ENCODE measurements at regions not wholly inside any gene's neighbourhood (a gene's known extent, or its start where the extent isn't known, plus 50 kb on each side); places are given as distances from the start of the nearest gene placed in this dataset.
"Not testable (repeated sequence)": the region's sequence is repeated elsewhere in the genome, so short reads cannot be mapped to it uniquely, and the experiment has no call there.

DNA sequence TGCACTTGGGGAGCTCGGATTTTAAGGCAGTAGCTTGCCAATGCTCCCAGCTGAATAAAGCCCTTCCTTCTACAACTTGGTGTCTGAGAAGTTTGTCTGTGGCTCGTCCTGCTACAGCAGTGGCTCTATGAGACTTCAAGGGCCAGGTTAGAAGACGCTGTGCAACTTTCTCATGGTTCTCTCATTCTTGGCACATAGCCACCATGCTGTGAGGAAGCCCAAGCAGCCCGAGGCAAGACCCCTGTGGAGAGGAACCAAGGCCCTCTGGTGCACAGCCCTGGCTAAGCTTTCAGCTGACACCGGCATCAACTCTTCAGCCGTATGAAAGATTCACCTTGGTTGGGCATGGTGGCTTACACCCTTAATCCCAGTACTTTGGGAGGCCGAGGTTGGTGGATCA lies 116.9 kb upstream of the EEF2KMT start:
- ChIA-PET CTCF (no interaction called here), POLR2A (no interaction called here)

DNA sequence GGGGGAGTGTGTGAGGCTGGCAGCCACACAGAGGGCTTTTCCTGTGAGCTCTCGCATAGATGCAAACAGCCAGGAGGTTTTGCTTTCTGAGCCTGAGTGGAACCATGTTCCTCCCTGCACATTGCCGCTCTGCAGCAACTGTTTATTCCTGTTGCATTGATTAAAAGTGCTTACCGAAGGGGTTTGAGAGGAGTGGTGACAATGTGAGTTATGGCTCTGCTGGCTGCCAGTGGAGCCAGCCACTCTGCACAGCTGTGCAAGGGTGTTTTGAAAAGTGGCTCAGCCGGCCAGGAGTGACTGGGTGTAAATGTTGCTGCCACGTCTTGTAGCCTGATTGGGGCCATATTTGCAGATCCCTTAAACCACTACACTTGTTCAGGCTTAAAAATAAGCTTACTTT lies 114.9 kb upstream of the EEF2KMT start:
- CTCF ChIA-PET, POLR2A ChIA-PET: not testable (repeated sequence)

DNA sequence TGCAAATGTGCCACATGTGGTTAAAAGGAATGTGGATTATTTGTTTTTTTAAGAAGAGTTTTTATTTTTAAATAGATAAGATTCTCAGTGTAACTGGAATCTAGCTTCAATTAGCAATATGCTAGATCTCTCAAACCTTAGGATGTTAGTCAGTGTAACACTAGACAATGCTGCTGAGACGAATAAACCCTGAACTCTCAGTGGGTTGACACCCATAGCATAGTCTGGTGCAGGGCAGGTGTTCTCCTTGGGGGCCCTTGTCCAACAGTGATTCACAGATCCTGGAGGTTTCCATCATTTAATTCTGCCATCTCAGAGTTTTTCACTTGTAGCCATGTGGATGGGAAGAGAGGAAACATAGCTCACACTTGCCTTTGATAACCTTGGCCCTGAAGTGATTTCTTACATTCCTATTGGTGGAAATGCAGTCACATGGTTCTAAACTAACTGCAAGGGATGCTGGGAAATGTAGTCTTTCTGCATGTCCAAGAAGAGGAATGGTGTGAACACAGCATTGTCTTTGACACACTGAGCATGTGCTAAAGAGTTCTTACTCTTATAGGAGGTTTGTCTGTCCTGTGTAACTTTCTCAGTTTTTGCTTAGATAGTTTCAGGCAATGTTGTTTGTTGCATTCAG lies 110.4 kb upstream of the EEF2KMT start:
- CTCF ChIA-PET, POLR2A ChIA-PET: not testable (repeated sequence)

DNA sequence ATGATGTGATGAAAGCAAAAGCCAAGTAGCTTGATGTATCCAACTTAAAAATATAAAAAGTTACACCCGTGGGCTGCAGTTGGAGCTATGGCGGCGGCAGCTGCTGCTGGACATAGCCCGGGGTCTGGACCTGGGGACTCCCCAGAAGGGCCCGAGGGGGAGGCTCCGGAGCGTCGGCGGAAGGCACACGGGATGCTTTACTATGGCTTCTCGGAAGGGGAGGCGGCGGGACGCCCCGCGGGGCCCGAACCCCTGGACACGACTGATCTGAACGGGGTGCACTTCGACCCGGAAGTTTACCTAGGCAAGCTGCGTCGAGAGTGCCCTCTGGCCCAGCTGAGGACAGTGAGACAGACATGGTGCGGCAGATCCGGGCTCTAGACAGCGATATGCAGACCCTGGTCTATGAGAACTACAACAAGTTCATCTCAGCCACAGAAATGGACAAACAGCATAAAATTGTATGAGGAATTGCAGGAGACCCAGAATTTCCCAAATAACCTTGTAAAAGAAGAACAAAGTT lies 109.5 kb upstream of the EEF2KMT start:
- ChIA-PET CTCF (no interaction called here), POLR2A (no interaction called here)

DNA sequence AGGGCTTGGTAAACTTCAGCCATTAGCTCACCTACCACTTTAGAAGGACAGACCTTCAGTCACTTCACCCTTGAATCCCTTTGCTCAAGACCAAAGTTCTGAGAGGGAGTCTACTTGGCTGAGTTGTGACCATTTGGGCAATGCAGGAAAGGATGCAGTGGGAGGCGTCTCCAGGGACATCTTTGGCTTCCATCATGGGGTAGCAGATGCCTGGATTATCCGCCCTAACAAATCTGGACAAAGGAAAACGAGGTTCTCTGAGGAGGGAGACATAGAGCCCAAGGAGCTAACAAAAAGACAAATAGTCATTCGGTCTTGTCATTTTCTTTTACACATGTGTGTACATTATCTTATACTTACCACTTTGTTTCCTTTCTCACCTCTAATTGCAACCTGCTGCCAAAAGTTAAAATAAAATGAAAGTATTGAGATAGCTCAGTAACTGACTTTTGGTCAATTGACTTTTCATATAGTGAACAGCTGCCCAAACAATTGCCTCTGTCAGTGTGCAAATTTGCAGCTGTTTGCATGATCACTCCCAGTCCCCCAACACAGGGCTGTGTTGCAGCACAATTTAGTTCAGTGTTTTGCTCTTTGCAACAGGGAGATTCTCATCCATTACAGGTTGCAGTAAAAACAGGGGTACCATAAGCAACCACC lies 108.9 kb upstream of the EEF2KMT start:
- ChIA-PET POLR2A (no interaction called here), CTCF (no interaction called here)

DNA sequence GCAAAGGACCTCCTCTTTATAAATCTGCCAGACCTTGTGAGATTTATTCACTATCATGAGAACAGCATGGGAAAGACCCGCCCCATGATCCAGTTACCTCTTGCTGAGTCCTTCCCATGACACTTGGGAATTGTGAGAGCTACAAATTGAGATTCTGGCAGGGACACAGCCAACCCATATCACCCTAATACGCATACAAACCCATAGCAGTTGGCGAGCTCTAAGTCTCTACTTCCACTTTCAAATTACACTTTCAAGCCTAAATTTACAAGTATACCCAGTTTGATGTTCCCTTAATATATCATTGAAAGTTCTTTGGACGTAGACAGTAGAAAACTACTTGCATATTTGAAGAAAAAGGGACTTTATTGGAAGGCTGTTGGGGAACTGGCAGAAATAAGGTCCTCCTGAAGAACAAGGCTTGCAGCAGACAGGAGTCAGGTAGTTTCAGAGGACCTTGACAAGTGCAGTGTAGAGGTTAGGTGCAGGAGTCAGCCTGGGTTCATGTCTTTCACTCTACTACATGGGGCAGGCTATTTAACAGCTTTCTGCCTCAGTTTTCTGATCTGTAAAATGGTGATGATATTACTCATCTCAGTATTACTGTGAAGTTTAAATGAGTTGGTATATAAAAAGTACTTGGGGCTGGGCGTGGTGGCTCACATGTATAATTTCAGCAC lies 107.9 kb upstream of the EEF2KMT start:
- ChIA-PET CTCF (no interaction called here), POLR2A (no interaction called here)

DNA sequence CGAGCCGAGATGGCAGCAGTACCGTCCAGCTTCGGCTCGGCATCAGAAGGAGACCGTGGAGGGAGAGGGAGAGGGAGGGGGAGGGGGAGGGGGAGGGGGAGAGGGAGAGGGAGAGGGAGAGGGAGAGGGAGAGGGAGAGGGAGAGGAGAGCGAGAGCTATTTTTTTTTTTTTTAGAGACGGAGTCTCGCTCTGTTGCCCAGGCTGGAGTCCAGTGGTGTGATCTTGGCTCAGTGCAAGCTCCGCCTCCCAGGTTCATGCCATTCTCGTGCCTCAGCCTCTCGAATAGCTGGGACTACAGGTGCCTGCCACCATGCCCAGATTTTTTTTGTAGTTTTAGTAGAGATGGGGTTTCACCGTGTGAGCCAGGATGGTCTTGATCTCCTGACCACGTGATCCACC lies 106.1 kb upstream of the EEF2KMT start:
- CTCF ChIA-PET, POLR2A ChIA-PET: not testable (repeated sequence)

DNA sequence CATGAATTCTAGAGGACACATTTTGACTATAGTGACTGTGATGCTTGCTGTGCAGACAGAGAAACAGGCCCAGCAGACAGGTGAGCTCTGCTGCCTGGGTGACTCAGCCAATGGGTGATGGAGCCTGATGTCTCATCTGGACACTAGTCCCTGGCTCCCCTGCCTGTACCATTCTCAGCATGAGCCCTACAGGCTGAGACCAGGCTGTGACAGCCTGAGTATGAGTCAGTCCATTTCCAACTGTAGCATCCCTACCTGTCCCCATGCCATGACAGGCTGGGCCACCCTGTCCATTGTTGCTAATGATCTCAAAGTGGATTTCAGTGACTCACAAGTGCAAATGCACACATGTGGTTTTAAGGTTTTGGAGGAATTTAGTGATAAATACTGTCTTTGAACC lies 102.5 kb upstream of the EEF2KMT start:
- CTCF ChIA-PET: no interaction called here

DNA sequence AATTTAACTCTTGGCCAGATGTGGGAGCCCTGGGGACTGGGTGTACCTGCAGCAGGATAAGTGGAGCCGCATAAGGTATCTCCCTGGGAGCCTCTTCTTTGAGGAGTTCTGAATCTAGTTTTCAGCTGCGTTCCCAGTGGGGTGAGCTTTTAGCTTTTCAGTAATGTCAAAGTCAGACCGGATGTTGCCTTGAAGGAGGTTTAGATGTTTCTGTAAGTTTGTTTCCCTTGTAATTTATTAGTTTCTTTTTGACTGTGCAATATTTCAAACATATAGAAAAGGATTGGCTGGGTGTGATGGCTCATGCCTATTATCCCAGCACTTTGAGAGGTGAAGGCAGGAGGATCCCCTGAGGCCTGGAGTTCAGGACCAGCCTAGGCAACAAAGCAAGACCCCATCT lies 98.6 kb upstream of the EEF2KMT start:
- ChIA-PET CTCF (no interaction called here), POLR2A (no interaction called here)

More for the DNA sequence above, 102.5 kb upstream of the EEF2KMT start:
- POLR2A ChIA-PET: no interaction called here

DNA sequence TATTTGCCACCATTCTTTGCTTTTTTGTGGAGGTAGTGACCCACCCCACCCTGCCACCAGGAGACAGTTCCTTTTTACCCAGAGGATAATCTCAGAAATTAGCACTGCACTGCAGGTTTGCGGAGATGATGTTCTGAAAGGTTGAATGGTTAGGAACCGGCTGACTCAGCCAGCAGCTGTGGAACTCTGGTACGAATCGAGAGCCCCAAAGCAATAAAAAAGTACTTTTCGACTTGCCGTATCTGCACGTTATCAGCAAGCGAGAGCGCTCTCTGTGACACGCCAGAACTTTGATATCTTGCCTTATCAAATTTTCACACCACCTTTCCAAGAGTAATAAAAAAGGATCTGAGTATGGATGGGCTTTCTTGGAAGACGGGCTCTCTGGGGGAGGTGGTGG lies 96.3 kb upstream of the EEF2KMT start:
- CTCF ChIA-PET: no interaction called here

DNA sequence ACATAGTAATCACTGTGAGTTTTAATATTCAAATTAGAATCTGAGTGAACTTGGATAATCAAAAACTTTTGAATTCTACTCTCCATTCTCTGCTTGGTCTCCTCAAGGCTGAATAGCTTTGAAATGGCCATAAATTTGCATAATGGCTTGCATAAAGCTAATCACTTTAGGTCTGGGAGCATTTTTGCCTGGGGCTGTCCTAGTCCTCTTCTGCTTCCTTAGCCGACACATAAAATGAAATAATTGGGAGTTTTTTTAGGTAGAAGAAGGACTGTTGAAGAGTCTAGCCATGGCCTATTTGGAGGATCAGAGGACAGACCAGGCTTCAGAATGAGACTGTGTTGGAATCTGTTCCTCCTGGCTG lies 91.4 kb upstream of the EEF2KMT start:
- ChIA-PET CTCF (no interaction called here), POLR2A (no interaction called here)

More for the DNA sequence above, 96.3 kb upstream of the EEF2KMT start:
- POLR2A ChIA-PET: no interaction called here

DNA sequence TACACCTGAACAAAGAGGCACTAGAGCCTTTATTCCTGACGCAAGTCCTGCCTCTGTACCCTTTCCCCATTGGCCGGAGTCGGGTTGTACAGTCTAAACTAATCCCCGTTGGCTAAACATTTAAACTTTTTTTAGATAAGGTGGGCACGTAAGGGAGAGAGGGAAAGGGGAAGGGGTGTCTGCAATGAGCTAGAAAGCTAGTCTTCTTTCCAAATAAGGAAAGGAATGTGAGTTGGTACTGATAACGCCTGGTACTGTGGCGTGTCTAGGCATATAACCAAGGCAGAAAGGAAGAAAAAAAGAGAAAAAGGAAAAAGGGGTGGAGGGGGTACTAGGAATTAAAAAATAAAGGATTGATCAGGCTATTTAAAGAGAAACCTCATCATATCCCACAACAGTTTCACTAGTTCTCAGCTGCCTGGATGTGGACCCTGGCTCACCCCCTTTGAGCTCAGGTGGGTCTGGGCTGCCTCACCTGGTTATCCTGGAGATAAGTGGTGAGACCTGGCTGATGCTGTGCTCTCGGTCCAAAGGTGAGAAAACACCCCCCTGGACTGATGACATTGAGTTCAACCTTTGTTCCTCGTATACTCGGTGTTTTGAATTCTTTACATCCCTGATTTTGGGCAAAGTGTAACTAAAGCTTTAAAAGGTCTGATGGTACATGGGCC lies 90.9 kb upstream of the EEF2KMT start:
- POLR2A ChIA-PET: no interaction called here
- CTCF ChIA-PET: no interaction called here

DNA sequence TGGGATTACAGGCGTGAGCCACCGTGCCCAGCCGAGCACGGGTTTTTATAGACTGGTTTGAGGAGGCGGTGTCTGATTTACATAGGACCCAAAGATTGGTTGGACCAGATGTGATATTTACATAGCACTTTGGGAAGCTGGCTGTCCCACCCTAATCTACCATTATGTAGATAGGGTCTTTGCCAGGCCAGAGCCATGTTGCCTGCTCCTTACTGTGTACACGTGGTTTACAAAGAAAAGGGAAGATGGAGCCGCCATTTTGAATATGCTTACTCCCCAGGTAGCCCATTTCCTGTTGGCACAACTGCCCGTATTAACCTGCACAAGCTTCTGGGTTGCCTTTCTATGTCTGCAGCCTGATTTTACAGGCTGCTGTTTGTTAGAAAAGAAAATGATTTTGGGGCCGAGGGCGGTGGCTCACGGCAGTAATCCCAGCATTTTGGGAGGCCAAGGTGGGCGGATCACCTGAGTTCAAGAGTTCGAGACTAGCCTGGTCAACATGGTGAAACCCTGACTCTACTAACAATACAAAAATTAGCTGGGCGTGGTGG lies 89.9 kb upstream of the EEF2KMT start:
- CTCF ChIA-PET: interaction anchor here (0.6 kb wide), 1 partner anchor 81 kb away, joined by 3 read pairs; no protein-coding TSS in a partner anchor
- POLR2A ChIA-PET: no interaction called here

DNA sequence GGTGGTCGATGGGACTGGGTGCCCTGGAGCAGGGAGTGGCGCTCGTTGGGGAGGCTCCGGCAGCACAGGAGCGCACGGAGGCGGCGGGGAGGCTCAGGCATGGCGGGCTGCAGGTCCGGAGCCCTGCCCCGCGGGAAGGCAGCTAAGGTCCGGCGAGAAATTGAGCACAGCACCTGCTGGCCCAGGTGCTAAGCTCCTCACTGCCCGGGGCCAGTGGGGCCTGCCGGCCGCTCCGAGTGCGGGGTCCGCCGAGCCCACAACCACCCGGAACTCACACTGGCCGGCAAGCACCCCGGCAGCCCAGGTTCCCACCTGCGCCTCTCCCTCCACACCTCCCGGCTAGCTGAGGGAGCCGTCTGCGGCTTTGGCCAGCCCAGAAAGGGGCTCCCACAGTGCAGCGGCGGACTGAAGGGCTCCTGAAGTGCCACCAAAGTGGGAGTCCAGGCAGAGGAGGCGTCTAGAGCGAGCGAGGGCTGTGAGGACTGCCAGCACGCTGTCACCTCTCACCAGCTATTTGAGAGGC lies 88.8 kb upstream of the EEF2KMT start:
- ChIA-PET POLR2A (no interaction called here), CTCF (no interaction called here)

DNA sequence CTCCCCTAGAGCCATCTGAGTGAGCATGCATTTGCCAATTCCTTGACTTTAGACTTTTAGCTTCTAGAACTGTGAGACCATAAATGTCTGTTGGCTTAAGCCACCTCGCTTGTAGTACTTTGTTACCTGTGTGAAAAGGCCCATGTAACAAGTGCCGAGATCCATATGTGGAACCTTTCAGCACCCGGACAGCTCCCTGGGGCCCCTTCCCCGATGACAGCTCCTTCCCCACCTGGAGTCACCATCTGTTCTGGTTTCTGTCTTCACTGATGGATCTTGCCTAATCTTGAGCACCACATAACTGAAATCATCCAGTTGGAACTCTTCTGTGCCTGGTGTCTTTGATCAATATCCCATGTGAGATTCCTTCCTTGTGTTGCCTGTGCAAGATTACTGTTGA lies 78.9 kb upstream of the EEF2KMT start:
- ChIA-PET POLR2A (no interaction called here), CTCF (no interaction called here)

DNA sequence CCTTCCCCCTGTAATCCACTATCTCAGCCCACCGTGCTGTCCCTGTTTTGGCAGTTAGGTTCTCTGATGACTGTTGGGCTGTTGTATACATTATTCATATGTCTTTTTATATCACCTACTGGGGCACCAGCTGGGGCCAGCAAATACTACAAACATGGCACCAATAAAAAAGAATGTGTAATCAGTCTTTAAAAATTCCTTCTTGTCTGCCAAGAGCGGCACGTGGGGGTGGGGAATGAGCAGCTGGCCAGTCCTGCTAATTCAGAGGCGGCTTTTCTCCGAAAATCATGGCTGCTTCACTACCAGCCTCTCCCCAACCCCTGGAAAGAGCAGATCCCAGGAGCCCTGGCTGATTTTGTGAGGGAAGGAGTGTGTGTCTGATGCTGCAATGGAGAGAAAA lies 77.7 kb upstream of the EEF2KMT start:
- ChIA-PET POLR2A (no interaction called here), CTCF (no interaction called here)

DNA sequence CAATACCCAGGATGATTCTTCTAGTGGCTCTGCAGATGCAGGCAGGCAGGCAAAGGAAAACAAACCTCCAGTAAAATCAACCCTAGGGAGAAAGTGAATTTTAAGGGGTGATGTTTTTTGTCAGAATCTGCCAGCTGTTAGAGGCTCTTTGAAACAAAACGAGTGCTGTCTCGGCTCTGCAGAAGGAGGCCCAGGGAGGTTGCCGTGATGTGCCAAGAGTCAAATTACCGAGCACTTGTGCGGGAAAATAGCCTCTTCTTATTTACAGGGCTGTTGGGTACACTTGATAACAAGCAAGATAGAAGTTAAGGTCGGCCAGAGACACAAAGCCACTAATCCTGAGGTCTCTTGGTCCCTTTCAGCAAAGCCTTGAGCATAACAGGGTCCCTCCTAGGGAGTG lies 68.9 kb upstream of the EEF2KMT start:
- ChIA-PET CTCF (no interaction called here), POLR2A (no interaction called here)

DNA sequence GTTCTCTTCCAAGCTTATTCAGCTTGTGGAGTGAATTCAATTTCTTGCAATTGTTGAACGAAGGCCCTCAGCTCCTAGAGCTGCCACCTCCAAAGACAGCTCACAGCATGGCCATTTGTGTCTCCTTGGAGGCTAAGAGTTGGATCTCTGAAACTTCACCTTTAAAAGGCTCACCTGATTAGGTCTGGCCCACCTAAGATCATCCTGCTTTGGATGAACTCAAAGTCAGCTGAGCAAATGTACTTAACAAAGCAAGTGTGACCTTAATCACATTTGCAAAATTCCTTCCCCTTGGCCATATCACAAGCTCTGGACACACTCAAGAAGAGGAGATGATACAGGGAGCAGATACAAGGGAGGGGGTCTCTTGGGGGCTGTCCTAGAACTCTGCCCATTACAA lies 67.8 kb upstream of the EEF2KMT start:
- POLR2A ChIA-PET, CTCF ChIA-PET: not testable (repeated sequence)

DNA sequence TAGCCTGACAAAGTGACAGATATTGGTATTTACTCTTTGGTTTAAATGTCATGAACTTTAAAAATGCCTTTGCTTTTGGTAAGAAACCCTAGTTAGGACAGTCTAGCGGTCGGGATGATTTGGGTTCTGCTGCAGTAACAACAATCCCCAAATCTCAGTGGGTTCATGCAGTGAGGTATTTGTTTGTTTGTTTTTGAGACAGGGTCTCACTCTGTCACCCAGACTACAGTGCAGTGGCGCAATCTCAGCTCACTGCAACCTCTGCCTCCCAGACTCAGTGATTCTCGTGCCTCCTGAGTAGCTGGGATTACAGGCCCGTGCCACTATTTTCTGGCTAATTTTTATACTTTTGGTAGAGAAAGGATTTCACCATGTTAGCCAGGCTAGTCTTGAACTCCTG lies 65.2 kb upstream of the EEF2KMT start:
- POLR2A ChIA-PET, CTCF ChIA-PET: not testable (repeated sequence)

DNA sequence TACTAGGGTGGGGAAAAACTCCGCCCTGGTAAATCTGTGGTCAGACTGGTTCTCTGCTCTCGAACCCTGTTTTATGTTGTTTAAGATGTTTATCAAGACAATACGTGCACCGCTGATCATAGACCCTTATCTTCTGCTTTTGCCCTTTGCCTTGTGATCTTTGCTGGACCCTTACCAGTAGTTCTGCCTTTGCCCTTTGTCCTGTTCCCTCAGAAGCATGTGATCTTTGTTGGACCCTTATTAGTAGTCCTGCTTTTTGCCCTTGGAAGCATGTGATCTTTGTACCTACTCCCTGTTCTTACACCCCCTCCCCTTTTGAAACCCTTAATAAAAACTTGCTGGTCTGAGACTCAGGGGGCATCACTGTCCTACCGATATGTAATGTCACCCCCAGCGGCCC lies 64.3 kb upstream of the EEF2KMT start:
- POLR2A ChIA-PET, CTCF ChIA-PET: not testable (repeated sequence)

DNA sequence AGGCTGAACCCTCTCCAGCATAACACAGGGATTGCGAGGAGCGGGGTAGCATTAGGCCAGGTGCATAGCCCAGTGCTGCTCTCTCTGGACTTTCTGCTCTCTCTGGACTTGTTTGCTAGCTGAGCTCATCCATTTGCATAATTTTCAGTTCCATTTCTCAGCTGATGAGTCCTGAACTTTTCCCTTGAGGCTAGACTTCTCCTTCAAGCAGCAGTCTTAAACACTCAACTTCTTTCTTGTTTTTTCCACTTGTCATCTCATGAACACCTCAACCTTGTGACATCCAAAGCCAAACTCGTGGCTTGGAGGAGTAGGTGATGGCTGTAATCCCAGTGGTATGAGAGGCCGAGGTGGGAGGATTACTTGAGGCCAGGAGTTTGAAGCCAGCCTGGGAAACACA lies 62.4 kb upstream of the EEF2KMT start:
- POLR2A ChIA-PET: interaction anchor here (0.6 kb wide), 1 partner anchor 368 kb away, joined by 4 read pairs; no protein-coding TSS in a partner anchor
- CTCF ChIA-PET: not testable (repeated sequence)
